Activated gamma-delta T cell treated with Interleukin-2 at 50 U/mL for 16 hours (primary cell): ENCODE measurements at regions not wholly inside any gene's neighbourhood (a gene's known extent, or its start where the extent isn't known, plus 50 kb on each side); places are given as distances from the start of the nearest gene placed in this dataset.

Experiments
- DNase-seq: peaks from one replicate; pipeline ENCODE4 v3.0.0-alpha.2; 2020

DNA sequence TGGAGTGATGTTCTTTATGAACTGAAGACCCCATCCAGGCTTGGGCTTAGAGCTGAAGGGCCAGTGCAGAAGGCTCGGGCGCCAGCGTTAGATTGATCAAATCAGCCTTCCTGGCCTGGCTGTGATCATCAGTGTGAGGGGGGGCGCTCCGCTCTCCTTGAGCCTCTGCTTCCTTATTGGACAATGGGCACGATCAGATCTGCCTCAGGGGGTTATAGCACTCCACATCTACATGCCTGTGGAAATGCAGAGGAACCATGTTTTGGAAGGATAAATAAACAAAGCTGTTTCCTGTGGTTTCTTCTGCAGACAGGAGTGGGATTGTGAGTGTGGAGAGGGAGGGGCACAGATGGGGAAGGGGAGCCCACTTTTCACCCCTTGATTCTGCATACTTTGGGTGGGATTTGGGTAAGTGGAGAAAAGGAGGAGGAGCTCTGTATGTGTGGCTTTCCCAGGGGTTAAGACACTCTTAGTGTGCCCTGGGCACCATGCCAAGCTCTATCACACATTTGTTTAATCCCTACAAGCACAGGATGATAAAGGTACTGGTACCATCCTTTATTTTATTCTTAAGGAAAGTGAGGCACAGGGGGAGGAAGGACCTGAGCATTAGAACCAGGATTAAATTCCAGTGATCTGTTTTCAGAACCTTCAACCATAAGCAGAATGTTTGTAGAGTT, 150.5 kb downstream of the EN1 start:
- no peak for DNase-seq

DNA sequence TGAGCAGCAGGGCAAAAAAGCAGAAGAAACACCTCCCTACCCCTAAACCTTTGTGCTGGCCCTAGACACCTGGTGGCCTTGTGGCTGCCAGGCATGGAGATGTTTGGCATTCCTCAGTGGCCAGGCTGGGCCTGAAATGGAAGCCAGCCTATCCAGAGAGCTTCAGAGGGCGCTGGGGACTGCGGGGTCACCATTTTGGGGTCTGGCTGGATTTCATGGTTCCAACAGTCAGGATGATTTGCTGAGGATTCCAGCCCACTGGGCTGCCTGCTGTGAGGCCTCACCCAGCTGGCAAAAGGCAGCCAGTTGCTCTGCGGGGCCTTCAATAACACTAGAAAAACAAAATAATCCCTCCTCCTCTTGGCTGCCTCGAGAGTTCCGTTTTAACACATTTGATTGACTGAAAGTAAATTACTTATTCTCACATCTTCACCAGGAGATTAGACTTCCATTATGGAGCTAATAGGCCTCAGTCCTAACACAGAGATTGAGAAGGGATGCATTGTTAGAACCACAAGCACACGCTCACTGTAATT, 154.1 kb downstream of the EN1 start:
- no peak for DNase-seq

DNA sequence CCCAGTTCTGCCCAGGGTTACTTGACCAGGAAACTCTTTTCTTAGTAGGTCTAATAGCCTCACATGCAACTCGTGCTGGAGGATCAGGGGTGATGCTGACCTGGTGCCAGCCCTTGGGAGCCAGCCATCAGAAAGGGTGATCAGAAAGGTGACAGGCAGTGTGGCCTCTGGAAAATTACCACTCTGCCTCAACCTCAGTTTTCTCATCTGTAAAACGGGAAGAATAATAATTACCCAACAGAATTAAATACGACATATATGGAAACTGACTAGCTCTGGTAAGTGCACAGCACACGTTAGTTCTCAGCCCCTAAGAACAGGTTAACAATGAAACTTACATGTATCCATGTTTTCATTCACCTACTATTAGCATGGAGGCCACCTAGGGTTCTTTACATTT, 157.6 kb downstream of the EN1 start:
- no peak for DNase-seq

DNA sequence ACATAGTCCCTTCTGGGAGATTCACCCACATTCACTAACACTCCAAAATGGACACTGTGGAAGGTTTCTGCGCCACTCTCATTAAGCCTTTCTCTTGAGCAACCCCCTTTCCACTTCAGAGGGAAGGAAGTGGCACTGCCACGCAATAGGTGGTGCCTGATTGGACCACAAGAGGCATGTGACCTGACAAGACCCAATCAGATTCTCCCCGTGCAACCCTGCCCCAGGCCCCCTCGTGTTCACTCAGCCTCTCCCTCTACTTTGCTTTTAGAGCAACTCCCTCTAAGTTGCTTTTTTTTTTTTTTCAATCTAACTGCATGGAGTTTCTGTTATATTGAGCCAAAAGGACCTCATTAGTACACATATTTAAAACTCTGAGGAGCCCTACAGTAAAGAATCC, 158.0 kb downstream of the EN1 start:
- no peak for DNase-seq

DNA sequence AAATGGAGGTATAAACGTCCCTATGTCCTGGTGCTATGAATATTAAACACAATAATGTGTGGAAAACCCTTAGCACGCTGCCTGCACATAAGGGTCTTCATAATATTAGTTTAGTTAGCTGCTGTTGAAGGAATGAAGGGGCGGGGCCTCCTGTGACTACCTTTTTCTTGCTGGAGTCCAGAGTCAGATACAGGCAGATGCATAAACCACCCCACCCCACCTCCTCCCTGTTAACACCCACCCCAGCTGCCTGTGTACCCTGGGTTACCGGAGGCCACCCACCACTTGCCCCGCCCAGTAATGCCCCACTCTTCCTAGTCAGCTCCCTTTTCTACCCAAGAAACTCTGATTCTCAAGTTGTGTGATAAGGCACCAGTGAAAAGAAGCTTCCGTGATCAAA, 158.4 kb downstream of the EN1 start:
- DNase-seq, result no peak

DNA sequence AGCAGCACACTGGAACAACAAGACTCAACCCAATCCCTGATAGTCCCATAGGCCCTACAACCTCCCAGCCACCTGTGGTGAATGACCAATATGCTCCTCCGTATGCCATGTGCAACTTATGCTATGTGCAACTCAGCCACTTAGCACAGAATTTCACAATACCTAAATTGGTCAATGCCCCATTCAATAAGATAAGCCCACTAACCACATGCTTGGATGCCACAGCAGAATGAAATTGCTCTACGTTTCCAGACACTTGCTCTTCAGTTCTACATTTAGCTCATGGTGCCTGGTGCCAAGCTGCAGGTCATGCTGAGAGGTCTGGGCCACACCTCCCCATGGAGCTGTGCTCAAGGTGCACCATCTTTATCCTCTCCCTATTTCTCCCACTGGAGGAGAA, 159.8 kb downstream of the EN1 start:
- no peak for DNase-seq

DNA sequence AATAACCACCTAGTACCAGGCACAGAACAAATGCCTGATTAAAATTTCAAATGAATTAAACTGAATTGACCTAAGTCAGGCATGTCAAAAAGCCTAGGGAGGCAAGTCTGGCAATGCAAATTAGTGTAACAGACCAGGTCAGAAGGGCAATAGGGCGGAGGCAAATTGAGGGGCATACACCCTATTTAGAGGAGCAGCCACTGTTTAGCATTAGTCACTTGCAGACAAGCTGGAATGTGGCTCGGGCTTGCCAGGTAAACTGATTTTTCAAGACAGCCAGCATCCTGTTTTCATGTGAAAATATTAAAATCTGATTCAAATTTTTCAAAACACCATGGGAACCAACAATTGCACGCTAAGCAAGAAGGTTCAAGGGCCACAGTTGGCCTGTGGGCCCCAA, 160.3 kb downstream of the EN1 start:
- no peak for DNase-seq

DNA sequence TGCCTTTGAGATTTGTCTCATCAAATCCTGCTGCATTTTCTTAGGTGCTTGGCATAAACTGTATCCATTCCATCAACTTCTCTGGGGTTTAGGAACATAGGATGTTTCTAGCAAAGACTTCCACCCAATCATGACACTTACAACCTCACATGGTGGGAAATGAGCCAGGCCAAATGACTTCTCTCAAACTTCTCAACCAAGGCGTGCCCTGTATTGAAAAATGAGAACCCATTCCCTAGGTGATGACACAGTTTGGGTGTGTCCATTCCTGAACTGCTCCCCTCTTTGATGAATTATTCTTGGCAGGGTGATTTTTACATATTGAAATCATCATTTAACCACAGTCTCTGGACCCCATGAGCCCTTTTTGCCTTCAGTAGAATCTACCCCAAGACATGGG, 161.1 kb downstream of the EN1 start:
- DNase-seq, result no peak

DNA sequence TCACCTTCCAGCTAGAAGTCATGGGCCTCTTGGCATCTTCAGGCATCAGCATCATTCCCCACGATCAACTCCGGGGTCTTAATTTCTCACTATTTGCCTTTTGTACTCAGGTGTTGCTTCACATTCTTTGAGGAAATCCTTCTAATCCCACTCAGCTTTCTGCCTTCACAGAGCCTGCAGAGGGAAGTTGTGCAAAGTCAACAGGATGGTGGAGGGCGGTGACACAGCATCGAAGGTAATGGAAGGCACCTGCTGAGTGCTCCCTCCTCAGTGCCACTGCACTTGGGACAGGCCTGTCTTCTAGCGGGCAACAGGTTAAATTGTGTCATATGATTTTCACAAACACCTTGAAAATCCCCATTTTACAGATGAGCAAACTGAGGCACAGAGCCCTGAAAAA, 164.0 kb downstream of the EN1 start:
- no peak for DNase-seq

DNA sequence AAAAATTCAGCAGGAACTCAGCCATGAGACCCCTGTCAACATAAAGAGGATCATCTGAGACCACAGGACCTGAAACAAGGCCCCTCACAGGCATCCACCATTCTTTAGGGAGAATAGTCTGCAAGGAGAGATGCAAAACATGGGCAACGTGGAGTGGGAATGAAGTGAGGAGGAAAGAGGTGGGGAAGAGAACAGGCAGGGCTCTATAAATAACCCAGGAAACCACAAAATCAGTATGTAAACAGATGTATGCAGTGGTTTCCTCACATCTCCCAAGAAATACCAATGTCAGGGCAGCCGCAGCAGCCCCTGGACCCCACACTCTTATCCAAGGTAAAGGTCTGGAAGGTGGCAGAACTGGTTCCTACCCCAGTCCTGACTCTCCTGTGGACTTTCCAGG, 168.5 kb downstream of the EN1 start:
- DNase-seq, result no peak

DNA sequence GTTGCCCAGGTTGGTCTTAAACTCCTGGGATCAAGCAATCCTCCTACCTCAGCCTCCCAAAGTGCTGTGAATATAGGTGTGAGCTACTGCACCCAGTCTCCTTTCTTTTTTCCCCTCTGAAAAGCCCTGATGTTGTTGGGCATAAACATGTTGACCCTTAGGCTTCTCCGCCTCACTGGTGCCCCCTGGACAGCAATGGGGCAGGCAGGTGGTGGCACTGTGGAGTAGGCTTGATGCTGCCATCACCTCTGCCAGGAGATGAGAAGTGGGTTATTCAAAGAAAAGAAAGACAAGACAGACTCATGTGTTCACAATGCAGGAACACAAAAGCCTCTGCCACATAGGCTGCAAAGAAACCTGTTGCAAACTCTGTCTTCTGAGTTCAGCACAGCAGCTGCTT, 169.9 kb downstream of the EN1 start:
- no peak for DNase-seq

DNA sequence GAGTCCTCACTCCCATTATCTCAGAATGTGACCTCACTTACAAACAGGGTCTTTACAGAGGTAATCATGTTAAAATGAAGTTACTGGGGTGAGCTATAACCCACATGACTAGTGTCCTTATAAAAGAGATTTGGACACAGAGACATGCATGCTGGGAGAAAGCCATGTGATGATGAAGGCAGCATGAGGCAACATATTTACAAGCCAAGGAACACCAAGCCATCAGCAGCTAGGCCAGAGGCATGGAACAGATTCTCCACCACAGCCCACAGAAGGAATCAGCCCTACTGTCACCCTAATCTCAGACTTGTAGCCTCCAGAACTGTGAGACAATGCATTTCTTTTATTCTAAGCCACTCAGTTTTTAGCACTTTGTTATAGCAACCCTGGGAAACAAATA, 171.9 kb downstream of the EN1 start:
- DNase-seq, result no peak

DNA sequence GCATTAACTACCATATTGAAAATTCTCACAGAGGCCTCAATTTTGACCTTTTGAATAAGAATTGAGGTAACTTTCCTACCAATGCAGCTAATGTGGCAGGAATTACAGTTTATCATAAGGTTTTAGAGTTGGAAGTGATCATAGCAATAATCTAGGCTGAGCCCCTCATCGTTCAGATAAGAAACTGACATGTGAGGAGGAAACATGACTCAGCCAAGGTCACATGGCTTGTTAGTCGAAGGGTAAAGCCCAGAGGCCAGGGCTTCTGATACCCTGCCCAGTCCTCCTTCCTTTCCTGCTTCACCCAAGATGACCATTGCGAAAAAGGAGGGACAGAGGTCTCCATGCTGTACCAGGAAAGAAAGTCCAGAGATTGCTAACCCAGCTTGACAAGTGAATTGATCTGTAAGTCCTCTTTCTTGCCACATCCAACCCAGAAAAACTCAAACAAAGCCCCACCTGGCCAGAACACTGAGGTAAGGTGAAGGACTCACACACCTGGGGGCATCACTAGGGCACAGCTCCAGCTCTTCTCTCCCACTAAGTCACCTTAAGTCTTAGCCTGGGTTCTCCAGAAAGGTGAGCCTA, 174.8 kb downstream of the EN1 start:
- no peak for DNase-seq

DNA sequence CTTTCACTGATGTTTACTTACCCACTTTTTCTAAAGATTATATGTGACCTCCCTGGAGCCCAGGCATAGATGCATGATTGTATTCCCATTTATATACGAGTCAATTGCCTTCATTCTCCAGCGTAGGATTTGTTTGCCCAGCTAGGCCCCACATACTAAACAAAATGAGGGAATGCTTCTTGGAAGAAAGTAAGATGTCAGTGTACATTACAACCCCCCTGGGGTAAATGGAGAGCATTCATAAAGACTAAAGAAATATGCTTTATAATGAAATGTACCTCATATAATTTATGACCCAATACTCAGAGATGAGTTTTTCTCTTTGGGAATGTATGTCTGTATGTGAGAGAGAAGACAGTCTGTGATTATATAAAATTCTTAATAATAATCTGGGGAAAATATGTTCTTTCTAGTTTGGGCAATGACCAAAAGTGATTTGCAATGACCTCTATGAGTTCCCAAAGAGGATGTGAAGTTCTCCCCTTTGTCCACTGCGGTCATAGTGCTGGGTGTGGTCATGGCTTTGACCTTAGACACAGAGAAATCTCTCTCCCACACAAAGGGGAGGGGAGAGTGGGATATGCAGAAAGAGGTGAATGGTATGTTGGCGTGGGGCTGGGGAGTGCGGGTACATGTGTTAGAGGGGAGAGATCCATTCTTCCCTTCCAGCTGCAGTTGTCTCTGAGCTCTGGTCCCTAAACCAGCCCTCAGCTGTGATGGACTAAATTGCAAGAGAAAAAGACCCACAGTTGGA, 175.6 kb downstream of the EN1 start:
- no peak for DNase-seq

DNA sequence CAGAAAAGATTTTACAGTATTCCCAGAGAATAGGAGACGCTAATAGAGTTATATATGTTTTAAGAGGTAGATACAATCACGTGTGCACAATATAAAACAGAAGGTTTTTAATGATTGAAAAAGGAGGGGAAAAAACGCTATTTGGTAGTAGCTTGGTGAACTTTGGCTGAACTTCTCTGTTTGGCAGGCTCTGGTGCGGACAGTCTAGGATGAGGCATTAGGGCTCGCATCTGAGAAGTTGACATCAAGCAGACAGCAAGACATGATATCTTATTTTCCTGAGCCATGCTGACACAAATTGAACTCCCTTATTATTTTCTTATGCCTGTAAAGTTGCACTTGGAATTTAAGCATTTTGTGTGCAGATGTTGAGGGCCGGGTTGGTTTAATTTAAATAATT, 176.6 kb downstream of the EN1 start:
- DNase-seq, result no peak

DNA sequence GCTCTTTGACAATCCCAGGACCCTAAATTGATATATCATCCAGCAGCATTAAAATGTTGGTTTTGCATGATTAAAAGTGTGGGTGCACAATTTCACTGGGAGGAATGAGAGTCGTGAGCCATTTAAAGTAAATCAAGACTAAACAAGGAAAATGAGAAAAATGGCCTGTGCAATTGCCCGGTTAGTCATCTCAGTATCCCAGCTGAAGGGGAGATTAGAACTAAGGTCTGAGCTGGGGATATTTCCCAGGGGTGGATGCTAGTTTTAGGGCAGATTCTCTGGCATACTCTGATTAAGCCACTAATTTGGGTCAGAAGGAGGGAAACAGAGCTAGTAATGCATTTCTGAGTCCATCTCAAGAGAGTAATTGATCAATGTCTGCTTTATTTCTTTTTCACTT, 177.2 kb downstream of the EN1 start:
- DNase-seq, result no peak

DNA sequence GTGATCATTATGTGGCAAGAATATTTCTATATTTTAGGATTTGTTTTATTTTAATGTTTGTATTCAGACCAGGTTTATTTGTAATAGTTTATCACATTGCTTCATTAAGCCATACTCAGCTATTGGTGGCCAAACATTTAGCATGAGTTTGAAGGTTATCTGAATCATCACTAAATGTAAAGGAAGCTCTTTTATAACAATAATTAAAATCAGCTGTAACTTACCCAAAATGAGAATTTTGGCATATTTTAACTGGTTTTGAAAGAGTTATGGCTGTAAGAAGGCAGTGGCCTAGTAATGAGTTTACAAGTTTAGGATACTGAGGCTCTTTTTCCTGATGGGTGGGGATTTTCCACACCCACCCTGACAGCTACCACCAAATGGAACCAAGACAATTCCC, 177.8 kb downstream of the EN1 start:
- no peak for DNase-seq

DNA sequence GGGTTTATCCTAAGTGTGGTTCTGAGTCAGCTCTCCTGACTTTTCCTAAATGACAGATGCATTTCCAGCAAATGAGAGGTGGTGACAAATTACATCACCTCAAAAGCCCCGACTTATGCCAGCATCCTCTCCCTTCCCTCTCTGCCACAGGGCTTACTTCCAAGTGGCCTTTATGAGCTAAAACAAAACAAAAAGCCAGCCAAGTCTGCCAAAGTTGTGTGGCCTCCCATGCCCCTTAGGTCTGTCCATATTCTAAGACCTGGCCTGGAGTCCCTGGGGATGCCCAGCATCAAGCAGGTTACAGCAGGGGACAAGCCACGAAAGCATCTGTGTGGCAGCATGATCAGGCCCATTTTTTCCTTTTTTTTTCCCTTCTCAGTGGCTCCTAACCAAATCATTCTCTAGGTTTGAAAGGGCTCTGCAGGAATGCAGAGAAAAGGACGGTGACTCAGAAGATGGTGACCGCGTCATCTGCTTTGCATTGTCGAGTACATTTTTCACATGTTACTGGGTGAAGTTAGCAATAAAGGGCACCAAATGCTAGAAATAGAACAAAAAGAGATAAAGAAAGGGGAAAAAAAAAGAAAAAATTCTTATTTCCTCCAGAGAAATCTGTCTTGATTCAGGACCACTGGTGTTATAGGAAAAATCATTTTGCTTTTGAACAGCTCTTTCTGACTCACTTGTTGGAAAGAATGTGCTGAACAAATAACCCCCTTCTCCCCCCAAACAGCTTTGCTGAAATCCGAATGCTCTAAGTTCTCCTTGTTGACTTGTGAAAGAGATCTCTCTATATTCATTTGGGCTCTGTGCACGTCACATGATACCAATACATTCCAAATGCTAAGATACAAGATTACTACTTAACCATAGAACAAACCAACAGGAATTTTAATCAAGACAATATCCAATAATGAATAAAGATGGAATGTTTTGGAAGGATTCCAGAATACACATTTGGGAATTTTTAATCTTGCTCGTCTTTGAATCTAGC, 178.7 kb downstream of the EN1 start:
- DNase-seq, result no peak

DNA sequence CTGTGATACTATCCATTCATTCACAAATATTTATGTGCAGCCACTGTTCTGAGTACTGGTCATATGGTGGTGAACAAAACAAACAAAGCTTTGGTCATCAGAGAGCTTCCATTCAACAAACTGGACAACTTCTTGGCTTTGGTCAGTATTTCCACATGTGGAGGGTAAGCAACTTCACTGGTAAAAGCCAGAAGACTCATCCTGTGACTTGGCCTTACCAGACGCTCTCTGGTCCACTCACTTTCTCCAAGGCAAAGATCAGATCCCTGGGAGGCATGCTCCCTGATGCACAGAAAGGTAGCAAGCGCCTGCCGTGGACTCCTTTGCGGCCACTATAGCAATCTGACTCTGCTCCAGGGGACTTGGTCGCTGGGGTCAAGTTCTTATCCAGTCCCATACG, 179.5 kb downstream of the EN1 start:
- DNase-seq, result no peak

DNA sequence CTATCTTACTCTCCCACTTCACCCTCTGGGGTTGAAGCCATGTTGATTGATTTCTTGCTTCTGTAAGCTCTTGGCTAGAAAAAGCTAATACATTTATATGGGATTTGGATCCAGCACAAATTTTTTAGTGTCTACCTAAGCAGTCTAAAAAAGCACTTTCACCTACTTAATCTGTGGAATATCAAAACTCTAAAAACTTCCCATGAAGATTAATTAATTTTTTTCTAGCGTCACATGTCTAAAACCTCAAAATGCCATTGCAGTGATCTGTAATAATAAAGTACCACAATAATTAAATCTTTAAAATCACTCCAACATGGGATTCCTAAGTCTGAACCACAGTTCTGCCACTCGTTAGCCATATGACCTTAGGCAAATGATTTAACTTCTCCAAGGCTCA, 180.1 kb downstream of the EN1 start:
- DNase-seq, result no peak

DNA sequence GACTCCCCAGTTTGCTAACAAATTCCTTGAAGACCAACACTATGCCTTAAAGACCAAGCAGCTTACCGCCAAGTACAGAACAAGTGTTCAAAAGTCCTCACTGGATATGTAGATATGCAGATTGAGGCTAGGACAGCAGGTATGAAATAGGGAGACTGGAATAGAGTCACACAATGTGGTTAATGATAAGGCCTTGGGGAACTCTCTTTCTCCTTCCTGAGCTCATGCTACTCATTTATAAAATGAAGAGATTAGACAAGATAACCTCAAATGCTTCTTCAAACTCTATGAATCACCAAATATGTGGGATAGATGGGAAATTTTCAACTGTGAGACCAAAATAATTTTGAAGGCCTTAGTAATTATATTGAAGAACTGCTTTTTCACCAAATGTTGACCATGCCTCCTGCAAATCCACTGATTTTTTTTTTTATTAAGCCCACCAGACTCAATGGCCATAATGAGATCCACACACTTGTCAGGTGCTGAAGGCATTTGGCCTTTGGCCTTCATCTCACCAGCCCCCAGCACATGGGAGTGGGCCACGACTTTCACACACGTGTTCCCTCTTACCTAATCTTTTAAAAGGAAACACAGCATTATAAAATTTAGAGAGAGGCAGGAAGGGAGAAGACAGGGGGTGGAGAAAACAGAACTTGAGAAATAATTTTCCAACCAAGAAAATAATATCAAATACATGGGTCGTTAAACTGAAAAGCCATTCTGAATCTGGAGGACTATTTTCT, 181.5 kb downstream of the EN1 start:
- DNase-seq, result no peak

DNA sequence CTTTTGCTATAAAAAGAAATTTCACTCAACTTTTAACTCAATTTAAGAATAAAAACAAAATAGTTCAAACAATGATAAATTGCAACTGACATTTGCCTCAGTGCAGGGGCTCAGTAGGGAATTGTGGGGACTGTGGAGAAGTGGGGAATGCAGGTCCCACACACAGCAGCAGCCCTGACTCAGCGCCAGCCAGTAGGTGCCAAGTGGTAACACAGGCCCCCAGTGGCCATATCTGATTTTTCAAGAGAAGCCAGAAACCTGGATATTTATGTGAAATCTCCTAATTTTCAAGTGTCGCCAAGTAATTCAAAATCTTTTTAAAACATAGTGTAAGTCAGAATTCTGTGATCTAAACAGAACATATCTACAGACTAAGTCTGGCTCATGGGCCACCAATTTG, 186.3 kb downstream of the EN1 start:
- no peak for DNase-seq
